Medulla oblongata (tissue), 1 donor: ENCODE measurements at regions not wholly inside any gene's neighbourhood (a gene's known extent, or its start where the extent isn't known, plus 50 kb on each side); places are given as distances from the start of the nearest gene placed in this dataset.
"Not testable (repeated sequence)": the region's sequence is repeated elsewhere in the genome, so short reads cannot be mapped to it uniquely, and the experiment has no call there.

Source experiments
- DNase-seq: peaks from one replicate; pipeline ENCODE4 v3.0.0-alpha.2; 2015; ENCODE audit errors: extremely low spot score

GRCh38 chr6:140276719-140277118, 902.3 kb upstream of the CITED2 start:
- no peak for DNase-seq

GRCh38 chr6:140276133-140276532, 901.7 kb upstream of the CITED2 start:
- no peak for DNase-seq

- no peak for DNase-seq
Measured at GRCh38 chr6:140275725-140276124, 901.3 kb upstream of the CITED2 start.

GRCh38 chr6:140274548-140274947, 900.1 kb upstream of the CITED2 start:
- DNase-seq = no peak

GRCh38 chr6:140271759-140272377, 897.4 kb upstream of the CITED2 start:
- no peak for DNase-seq

GRCh38 chr6:140269591-140270165, 895.2 kb upstream of the CITED2 start:
- no peak for DNase-seq

- DNase-seq = no peak
Measured at GRCh38 chr6:140264431-140264830, 890.0 kb upstream of the CITED2 start.

GRCh38 chr6:140258302-140258701, 883.9 kb upstream of the CITED2 start:
- not testable (repeated sequence) for DNase-seq

- DNase-seq = no peak
Measured at GRCh38 chr6:140256248-140256647, 881.8 kb upstream of the CITED2 start.

GRCh38 chr6:140253096-140253495, 878.6 kb upstream of the CITED2 start:
- DNase-seq = no peak

- no peak for DNase-seq
Measured at GRCh38 chr6:140252099-140252498, 877.7 kb upstream of the CITED2 start.

GRCh38 chr6:140245296-140246040, 871.0 kb upstream of the CITED2 start:
- no peak for DNase-seq

GRCh38 chr6:140237251-140237650, 862.8 kb upstream of the CITED2 start:
- DNase-seq = no peak

- no peak for DNase-seq
Measured at GRCh38 chr6:140236732-140237131, 862.3 kb upstream of the CITED2 start.

GRCh38 chr6:140230282-140230681, 855.8 kb upstream of the CITED2 start:
- no peak for DNase-seq

- DNase-seq = no peak
Measured at GRCh38 chr6:140228491-140228890, 854.0 kb upstream of the CITED2 start.

GRCh38 chr6:140226637-140227036, 852.2 kb upstream of the CITED2 start:
- no peak for DNase-seq

- no peak for DNase-seq
Measured at GRCh38 chr6:140225701-140226436, 851.4 kb upstream of the CITED2 start.

GRCh38 chr6:140217283-140217682, 842.8 kb upstream of the CITED2 start:
- DNase-seq = no peak

- no peak for DNase-seq
Measured at GRCh38 chr6:140209775-140210174, 835.3 kb upstream of the CITED2 start.

- no peak for DNase-seq
Measured at GRCh38 chr6:140208286-140208685, 833.8 kb upstream of the CITED2 start.

GRCh38 chr6:140205795-140206593, 831.5 kb upstream of the CITED2 start:
- no peak for DNase-seq
